ENCODE measurements at regions not wholly inside any gene's neighbourhood (a gene's known extent, or its start where the extent isn't known, plus 50 kb on each side); places are given as distances from the start of the nearest gene placed in this dataset.

GRCh38 chr20:24736844-24737211, 212.2 kb upstream of the CST7 start:
- Histone ChIP-seq H3K4me1 (ENCODE audit: control insufficient read depth, insufficient read depth, low read length) (no peaks in the 10 kb centered on the region), H3K36me3 (ENCODE audit: control insufficient read depth in 2 of 2, insufficient read depth in 1 of 2, low read length in 2 of 2) (no peaks in the 10 kb centered on the region), H3K9me3 (ENCODE audit: control insufficient read depth, insufficient read depth, low read depth, low read length) (no peaks in the 10 kb centered on the region), H3K4me3 (ENCODE audit: low read depth, low read length) (no peak overlapping the region), H3K27ac (ENCODE audit: extremely low read depth, low read depth, low read length) (no peak overlapping the region)
- CTCF ChIA-PET, result no interaction called here
- TF ChIP-seq ZNF513 (tag by site-specific recombination; IDR thresholded peaks at IDR 0.05) (no peak), ZNF175 (tag by site-specific recombination; IDR thresholded peaks at IDR 0.05) (no peak), ZNF791 (tag by site-specific recombination; IDR thresholded peaks at IDR 0.05) (no peak), ZNF654 (tag by site-specific recombination; IDR thresholded peaks at IDR 0.05; ENCODE audit: low read depth) (no peak), KLF10 (tag by site-specific recombination; IDR thresholded peaks at IDR 0.05) (no peak)
- TF ChIP-seq, protein P1, sequence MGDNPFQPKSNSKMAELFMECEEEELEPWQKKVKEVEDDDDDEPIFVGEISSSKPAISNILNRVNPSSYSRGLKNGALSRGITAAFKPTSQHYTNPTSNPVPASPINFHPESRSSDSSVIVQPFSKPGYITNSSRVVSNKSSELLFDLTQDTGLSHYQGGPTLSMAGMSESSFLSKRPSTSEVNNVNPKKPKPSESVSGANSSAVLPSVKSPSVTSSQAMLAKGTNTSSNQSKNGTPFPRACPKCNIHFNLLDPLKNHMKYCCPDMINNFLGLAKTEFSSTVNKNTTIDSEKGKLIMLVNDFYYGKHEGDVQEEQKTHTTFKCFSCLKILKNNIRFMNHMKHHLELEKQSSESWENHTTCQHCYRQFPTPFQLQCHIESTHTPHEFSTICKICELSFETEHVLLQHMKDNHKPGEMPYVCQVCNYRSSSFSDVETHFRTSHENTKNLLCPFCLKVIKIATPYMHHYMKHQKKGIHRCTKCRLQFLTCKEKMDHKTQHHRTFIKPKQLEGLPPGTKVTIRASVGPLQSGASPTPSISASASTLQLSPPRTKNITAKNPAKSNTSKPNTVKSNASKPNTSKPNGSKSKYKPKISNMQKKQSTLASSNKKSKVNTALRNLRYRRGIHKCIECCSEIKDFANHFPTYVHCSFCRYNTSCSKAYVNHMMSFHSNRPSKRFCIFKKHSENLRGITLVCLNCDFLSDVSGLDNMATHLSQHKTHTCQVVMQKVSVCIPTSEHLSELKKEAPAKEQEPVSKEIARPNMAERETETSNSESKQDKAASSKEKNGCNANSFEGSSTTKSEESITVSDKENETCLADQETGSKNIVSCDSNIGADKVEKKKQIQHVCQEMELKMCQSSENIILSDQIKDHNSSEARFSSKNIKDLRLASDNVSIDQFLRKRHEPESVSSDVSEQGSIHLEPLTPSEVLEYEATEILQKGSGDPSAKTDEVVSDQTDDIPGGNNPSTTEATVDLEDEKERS (tag by site-specific recombination; IDR thresholded peaks at IDR 0.05), result no peak
- POLR2A ChIA-PET, result no interaction called here

DNA sequence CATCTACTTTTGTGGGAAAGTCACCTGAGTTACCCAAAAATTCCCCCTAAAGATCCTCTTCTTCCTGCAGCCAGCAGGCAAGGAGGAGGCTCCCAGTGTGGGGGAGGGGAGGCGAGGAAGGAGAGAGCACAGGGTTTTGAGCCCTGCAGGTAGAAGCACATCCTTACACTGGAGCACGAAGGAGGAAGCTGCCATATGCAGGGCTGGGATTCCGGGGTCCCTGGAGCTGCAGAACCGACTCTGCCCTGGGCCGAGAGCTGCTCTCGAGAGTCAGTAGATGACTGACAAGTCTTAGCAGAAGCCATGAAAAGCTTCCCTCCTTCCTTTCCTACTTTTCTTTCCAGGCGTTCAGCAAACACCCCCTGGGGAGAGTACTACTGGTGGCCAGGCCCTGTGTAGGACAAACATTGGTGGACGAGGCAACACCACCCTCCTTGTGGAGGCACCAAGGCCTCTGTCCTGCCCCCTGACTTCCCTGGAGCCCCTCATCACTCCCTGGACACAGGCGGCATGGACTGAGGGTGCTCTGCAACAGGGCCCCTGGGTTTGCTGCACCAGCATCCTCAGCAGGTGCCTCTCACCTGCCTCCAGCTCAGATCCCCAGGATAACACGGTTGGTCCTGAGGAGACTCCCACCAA, 211.7 kb upstream of the CST7 start:
- Histone ChIP-seq H3K4me3 (ENCODE audit: low read depth, low read length) (no peak overlapping the region), H3K4me1 (ENCODE audit: control insufficient read depth, insufficient read depth, low read length) (no peaks in the 10 kb centered on the region), H3K27ac (ENCODE audit: extremely low read depth, low read depth, low read length) (no peak overlapping the region), H3K9me3 (ENCODE audit: control insufficient read depth, insufficient read depth, low read depth, low read length) (no peaks in the 10 kb centered on the region), H3K36me3 (ENCODE audit: control insufficient read depth in 2 of 2, insufficient read depth in 1 of 2, low read length in 2 of 2) (no peaks in the 10 kb centered on the region)
- CTCF ChIA-PET, result interaction anchor here (0.6 kb wide), 1 partner anchor 12 kb away, joined by 3 read pairs; no protein-coding TSS in a partner anchor
- TF ChIP-seq KLF1 (tag by site-specific recombination; IDR thresholded peaks at IDR 0.05) (no peak), ZNF366 (tag by site-specific recombination; conservative IDR thresholded peaks at IDR 0.05) (no peak), ZNF544 (tag by site-specific recombination; IDR thresholded peaks at IDR 0.05) (no peak), ZNF10 (tag by site-specific recombination; IDR thresholded peaks at IDR 0.05) (no peak), ZNF16 (tag by site-specific recombination; IDR thresholded peaks at IDR 0.05; ENCODE audit: low read depth) (no peak), ZNF664 (tag by site-specific recombination; IDR thresholded peaks at IDR 0.05) (no peak), KLF8 (tag by site-specific recombination; IDR thresholded peaks at IDR 0.05) (no peak), ZNF248 (tag by site-specific recombination; IDR thresholded peaks at IDR 0.05) (no peak), ZEB2 (tag by site-specific recombination; IDR thresholded peaks at IDR 0.05) (no peak), ZNF266 (tag by site-specific recombination; IDR thresholded peaks at IDR 0.05; ENCODE audit: low read depth) (no peak), ZNF626 (tag by site-specific recombination; IDR thresholded peaks at IDR 0.05) (no peak), ZBTB26 (tag by site-specific recombination; optimal IDR thresholded peaks at IDR 0.05) (no peak), ZNF211 (tag by site-specific recombination; IDR thresholded peaks at IDR 0.05; ENCODE audit: low read depth) (no peak), ZBTB17 (tag by site-specific recombination; IDR thresholded peaks at IDR 0.05) (no peak), ZNF785 (tag by site-specific recombination; IDR thresholded peaks at IDR 0.05) (no peak)
- TF ChIP-seq, protein P2, sequence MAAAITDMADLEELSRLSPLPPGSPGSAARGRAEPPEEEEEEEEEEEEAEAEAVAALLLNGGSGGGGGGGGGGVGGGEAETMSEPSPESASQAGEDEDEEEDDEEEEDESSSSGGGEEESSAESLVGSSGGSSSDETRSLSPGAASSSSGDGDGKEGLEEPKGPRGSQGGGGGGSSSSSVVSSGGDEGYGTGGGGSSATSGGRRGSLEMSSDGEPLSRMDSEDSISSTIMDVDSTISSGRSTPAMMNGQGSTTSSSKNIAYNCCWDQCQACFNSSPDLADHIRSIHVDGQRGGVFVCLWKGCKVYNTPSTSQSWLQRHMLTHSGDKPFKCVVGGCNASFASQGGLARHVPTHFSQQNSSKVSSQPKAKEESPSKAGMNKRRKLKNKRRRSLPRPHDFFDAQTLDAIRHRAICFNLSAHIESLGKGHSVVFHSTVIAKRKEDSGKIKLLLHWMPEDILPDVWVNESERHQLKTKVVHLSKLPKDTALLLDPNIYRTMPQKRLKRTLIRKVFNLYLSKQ (tag by site-specific recombination; IDR thresholded peaks at IDR 0.05; ENCODE audit: borderline replicate concordance), result no peak
- POLR2A ChIA-PET, result no interaction called here
